ENCODE measurements at regions not wholly inside any gene's neighbourhood (a gene's known extent, or its start where the extent isn't known, plus 50 kb on each side); places are given as distances from the start of the nearest gene placed in this dataset.
"Not testable (repeated sequence)": the region's sequence is repeated elsewhere in the genome, so short reads cannot be mapped to it uniquely, and the experiment has no call there.

GRCh38 chr4:59455751-59456150 is 1744.4 kb upstream of the ADGRL3 start:
- DNase-seq = no peak

GRCh38 chr4:59457576-59457975 is 1742.5 kb upstream of the ADGRL3 start:
- no peak for DNase-seq

- DNase-seq = no peak
These were observed 1715.2 kb upstream of the ADGRL3 start for GRCh38 chr4:59484944-59485343.

- DNase-seq = no peak
These were observed 1700.0 kb upstream of the ADGRL3 start for GRCh38 chr4:59500103-59500502.

- DNase-seq = no peak
These were observed 1696.4 kb upstream of the ADGRL3 start for GRCh38 chr4:59503731-59504130.

GRCh38 chr4:59511809-59512208 is 1688.3 kb upstream of the ADGRL3 start:
- not testable (repeated sequence) for DNase-seq

GRCh38 chr4:59517007-59517406 is 1683.1 kb upstream of the ADGRL3 start:
- no peak for DNase-seq

GRCh38 chr4:59518005-59518823 is 1681.9 kb upstream of the ADGRL3 start:
- DNase-seq = no peak

- no peak for DNase-seq
These were observed 1674.2 kb upstream of the ADGRL3 start for GRCh38 chr4:59525885-59526284.

- no peak for DNase-seq
These were observed 1664.6 kb upstream of the ADGRL3 start for GRCh38 chr4:59535541-59535940.

- no peak for DNase-seq
These were observed 1663.7 kb upstream of the ADGRL3 start for GRCh38 chr4:59536428-59536827.

GRCh38 chr4:59537246-59537886 is 1662.8 kb upstream of the ADGRL3 start:
- no peak for DNase-seq

- DNase-seq = no peak
These were observed 1660.7 kb upstream of the ADGRL3 start for GRCh38 chr4:59539401-59539800.

- no peak for DNase-seq
These were observed 1659.8 kb upstream of the ADGRL3 start for GRCh38 chr4:59540311-59540710.

- DNase-seq = no peak
These were observed 1646.9 kb upstream of the ADGRL3 start for GRCh38 chr4:59553063-59553720.

GRCh38 chr4:59553721-59554091 is 1646.4 kb upstream of the ADGRL3 start:
- no peak for DNase-seq

- DNase-seq = not testable (repeated sequence)
These were observed 1643.9 kb upstream of the ADGRL3 start for GRCh38 chr4:59556191-59556590.

- not testable (repeated sequence) for DNase-seq
These were observed 1639.9 kb upstream of the ADGRL3 start for GRCh38 chr4:59560141-59560648.

GRCh38 chr4:59565836-59566235 is 1634.3 kb upstream of the ADGRL3 start:
- no peak for DNase-seq

- DNase-seq = no peak
These were observed 1629.2 kb upstream of the ADGRL3 start for GRCh38 chr4:59570860-59571476.

- no peak for DNase-seq
These were observed 1628.2 kb upstream of the ADGRL3 start for GRCh38 chr4:59571805-59572430.

Measured in amygdala (tissue), 56 donors.